ENCODE measurements at regions not wholly inside any gene's neighbourhood (a gene's known extent, or its start where the extent isn't known, plus 50 kb on each side); places are given as distances from the start of the nearest gene placed in this dataset.

DNA sequence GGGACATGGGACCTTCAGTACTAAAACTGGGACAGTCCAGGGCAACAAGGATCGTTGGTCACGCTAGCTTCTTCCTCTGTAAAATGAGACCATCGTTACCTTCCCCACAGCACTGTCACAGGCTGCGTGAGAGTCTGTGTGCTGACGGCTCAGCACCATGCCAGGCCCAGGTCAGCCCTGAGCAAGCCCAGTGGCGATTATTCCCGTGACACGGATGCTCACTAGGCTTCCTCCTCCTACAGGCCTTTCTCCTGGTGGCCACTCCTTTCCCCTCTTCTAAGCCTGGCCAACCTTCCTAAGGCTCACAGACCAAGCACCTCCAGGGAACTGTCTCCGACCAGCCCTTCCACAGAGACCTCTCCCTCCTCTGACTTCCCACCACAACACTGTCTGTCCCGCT is 69.3 kb upstream of the RUNX3 start:
- DNase-seq = no peak

- DNase-seq = no peak
Measured at GRCh38 chr1:24998563-24999245, 68.6 kb upstream of the RUNX3 start.

GRCh38 chr1:24996983-24997893 is 67.2 kb upstream of the RUNX3 start:
- peak; percentile 22 for DNase-seq

- DNase-seq = no peak
Measured at GRCh38 chr1:24996456-24996855, 66.4 kb upstream of the RUNX3 start.

GRCh38 chr1:24995661-24996060 is 65.6 kb upstream of the RUNX3 start:
- DNase-seq = no peak

DNA sequence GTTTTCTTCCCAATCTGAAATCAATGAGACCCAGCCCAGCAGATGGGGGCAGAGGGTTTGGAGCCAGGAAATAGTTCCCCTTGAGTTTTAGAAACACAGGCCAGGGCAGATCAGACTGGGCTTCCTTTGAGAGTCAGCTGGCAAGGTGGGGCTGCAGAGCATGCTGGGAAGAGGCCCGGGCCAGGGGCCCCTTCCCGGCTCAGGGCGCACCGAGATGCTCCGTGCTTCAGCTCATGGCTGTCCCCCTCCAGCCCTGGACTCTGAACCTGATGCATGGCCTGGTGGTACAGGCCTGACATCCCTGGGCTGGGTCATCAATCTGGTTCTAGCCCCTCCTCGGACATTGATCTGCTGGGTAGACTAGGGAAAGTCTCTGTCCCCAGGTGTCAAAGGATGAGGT is 65.1 kb upstream of the RUNX3 start:
- no peak for DNase-seq

- no peak for DNase-seq
Measured at GRCh38 chr1:24993871-24994580, 64.0 kb upstream of the RUNX3 start.

DNA sequence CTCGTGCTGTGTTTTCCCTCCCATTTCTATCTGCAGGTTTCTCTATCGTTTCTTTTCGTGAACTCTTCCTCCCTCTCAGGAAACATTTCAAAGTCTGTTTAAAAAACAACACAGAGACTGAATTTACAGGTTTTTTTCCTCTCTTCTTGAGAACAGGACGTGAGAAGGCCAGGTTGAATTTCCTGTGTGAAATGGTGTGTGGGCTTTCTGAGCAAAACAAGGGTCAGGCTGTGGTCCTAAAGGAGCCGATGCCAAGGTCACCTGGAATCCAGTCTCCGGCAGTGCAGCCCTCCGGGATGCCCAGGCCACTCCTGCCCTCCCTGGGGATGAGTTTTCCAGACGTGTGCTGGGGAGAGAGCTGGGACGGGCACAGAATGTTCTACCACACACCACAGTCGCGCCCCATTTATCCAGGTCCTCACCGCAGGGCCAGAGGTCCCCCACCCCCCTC is 62.7 kb upstream of the RUNX3 start:
- DNase-seq = no peak

DNA sequence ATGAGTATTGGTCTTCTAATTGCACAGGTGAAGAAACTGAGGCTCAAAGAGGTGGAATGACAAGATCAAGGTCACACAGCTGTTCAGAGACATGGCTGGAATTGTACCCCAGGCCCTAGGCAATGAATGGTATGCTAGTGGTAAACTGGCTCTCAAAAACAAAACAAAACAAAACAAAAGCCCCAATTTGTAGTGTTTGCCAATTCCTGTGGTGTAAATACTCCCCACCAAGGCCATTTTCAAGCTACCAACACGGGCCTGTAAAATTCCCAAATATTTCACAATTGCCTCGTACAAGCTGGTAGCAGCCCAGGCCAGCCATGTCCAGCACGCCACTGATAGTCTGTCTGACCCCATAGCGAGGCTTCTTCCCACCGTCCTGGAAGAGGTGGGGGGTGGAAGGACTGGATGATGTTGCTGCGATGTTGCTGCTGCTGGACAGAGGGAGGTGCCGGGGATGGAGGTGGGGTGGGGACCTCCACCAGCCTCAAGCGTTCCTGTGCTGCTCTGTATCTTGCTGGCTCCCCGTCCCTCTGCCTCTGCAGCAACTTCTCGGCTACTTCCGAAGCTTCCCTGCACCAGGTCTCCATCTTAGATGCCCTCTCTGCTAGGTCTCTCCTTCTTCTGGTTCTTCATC is 62.2 kb upstream of the RUNX3 start:
- DNase-seq = no peak

- DNase-seq = no peak
Measured at GRCh38 chr1:24991697-24992096, 61.6 kb upstream of the RUNX3 start.

- no peak for DNase-seq
Measured at GRCh38 chr1:24990779-24991641, 60.9 kb upstream of the RUNX3 start.

DNA sequence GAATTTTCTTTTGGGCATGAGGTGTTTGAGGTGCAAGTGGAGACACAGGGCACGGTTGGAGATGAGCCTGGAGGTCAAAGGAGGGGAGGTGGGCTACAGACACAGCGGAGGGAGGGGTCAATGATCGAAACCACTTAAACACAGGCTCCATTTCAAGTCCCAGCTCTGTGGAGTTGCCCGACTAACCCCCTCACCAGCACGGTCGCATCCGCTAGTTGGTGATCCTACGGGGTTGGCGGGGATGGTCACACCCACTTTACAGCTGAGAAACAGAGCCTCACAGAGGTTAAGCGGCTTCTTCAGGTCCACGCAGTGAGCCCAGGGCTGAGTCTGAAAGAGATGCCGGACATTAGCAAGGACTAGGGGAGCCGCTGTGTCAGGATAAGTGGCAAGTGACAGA is 60.1 kb upstream of the RUNX3 start:
- no peak for DNase-seq

DNA sequence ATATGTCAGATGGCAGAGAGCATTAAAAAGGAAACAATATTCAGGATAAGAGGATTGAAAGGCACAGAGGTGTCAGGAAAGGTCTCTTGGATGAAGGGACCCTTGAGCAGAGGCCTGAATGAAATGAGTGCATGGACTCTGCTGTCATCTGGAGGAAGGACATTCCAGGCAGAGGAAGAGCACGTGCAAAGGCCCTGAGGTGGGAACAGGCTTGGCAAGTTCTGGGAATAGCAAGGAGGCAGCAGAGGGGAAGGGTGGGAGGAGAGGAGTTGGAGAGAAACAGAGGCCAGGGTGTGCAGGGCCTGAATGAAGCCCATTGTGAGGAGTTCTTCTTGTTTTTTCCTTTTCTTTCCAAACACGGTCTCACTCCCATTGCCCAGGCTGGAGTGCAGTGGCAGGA is 59.0 kb upstream of the RUNX3 start:
- DNase-seq = no peak

GRCh38 chr1:24988558-24988912 is 58.5 kb upstream of the RUNX3 start:
- DNase-seq = no peak

DNA sequence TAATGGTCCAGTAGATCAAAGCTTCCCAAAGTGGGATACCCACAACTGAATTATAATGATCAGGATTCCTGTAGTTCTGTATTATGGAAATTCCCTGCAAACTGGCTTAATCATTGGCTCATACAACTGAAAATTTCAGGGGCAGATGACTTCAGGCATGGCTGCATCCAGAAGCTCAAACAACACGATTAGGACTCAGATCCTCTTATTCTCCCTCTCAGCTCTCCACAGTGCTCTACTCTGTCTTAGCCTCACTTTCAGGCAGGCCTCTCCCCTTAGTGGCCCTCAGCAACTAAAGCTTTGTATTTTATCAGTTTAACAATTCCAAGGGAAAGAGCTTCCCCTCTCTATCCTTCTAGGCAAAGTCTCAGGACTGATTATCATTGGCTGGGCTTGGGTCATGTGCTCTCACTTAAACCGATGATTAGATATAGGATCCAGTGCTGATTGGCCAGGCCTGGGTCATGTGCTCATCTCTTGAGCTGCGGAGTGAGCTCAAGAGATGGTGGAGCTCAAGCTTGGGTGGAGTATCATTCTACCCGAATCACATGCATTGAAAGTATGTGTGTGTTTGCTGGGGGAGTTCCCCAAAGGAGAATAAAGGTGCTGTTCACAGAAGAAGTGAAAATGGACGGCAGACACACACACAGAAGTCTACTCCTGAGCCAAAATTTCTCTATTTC is 57.9 kb upstream of the RUNX3 start:
- DNase-seq = no peak

DNA sequence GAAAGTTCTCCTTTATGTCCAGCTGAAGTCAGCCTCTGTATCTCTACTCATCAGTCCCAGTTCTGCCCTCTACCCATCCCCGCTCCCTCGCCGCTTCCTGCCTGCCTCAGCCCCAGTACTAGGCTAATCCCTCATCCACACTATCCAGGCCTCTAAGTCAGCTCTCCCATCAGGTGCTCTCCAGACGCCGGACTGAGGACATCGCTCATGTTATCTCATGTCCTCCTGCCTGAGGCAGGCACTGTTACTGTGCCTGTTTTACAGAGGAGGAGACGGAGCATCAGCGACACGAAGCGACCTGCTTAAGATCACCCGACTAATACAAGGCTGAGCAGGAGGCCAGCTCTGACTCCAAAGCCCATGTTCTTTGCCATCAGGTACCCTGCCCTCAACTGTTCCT is 57.3 kb upstream of the RUNX3 start:
- DNase-seq = no peak

- no peak for DNase-seq
Measured at GRCh38 chr1:24986372-24986965, 56.4 kb upstream of the RUNX3 start.

- DNase-seq = no peak
Measured at GRCh38 chr1:24985737-24986136, 55.7 kb upstream of the RUNX3 start.

- no peak for DNase-seq
Measured at GRCh38 chr1:24984800-24985522, 54.9 kb upstream of the RUNX3 start.

DNA sequence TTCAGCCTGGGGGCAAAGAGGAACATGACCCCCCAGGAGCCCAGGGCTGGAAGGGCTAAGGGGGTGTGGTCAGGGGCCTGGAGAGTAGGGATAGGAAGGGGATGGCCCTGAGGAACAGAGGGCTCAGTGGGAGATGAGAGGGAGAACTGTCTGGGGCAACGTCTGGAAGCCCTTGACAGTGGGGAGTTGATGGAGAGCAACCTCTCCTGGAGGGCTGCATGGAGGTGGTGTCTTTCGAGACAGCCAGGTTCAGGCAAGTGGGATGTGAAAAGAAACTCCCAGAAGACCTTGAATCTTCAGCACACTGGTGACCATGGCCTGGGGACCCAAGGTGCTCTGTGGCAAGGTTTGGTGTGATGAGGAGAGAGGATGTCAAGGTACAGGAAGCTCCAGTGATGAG is 54.2 kb upstream of the RUNX3 start:
- DNase-seq = no peak
